Activated CD4-positive, alpha-beta T cell treated with anti-CD3 and anti-CD28 coated beads, Interleukin-2, amount 10 ng/mL, durations not matched to agents 24 days and 14 days (primary cell): ENCODE measurements at regions not wholly inside any gene's neighbourhood (a gene's known extent, or its start where the extent isn't known, plus 50 kb on each side); places are given as distances from the start of the nearest gene placed in this dataset.

Source experiments
- DNase-seq: peaks from one replicate; pipeline ENCODE4 v3.0.0; 2022
- H3K27ac Mint-ChIP-seq: one replicate; pipeline ENCODE4 v1.8.0; 2022; ENCODE audit warnings: mild to moderate bottlenecking, mixed read lengths
- H3K27me3 Mint-ChIP-seq: one replicate; pipeline ENCODE4 v1.8.0; 2022; ENCODE audit warnings: mixed read lengths
- H3K36me3 Mint-ChIP-seq: one replicate; pipeline ENCODE4 v1.8.0; 2022; ENCODE audit warnings: low read depth, mild to moderate bottlenecking, mixed read lengths
- H3K4me1 Mint-ChIP-seq: one replicate; pipeline ENCODE4 v1.8.0; 2021; ENCODE audit warnings: mixed read lengths
- H3K4me3 Mint-ChIP-seq: one replicate; pipeline ENCODE4 v1.8.0; 2022; ENCODE audit warnings: mild to moderate bottlenecking, moderate library complexity, mixed read lengths
- H3K9me3 Mint-ChIP-seq: one replicate; pipeline ENCODE4 v1.8.0; 2021; ENCODE audit warnings: mixed read lengths
- intact Hi-C: fragments of 100-400 bp; cut with micrococcal nuclease; formaldehyde crosslinking; loops from one replicate; pipeline ENCODE4 v1.15.1; 2023

- H3K4me1 Mint-ChIP-seq, result no peaks in the 10 kb centered on the region
- H3K4me3 Mint-ChIP-seq, result no peak overlapping the region
- DNase-seq, result no peak
- H3K36me3 Mint-ChIP-seq, result no peaks in the 10 kb centered on the region
- no peaks in the 10 kb centered on the region for H3K9me3 Mint-ChIP-seq
- H3K27ac Mint-ChIP-seq, result no peak overlapping the region
- intact Hi-C loops, result no loop called here
- no peaks in the 10 kb centered on the region for H3K27me3 Mint-ChIP-seq
These were observed 421.9 kb upstream of the SEMA3D start for GRCh38 chr7:85608804-85609203.

- Mint-ChIP-seq H3K27me3 (no peaks in the 10 kb centered on the region), H3K9me3 (no peaks in the 10 kb centered on the region), H3K4me1 (no peaks in the 10 kb centered on the region), H3K36me3 (no peaks in the 10 kb centered on the region), H3K4me3 (no peak overlapping the region), H3K27ac (no peak overlapping the region)
- no peak for DNase-seq
- intact Hi-C loops, result no loop called here
These were observed 415.3 kb upstream of the SEMA3D start for GRCh38 chr7:85602196-85602595.

- no peak overlapping the region for H3K27ac Mint-ChIP-seq
- H3K4me3 Mint-ChIP-seq, result no peak overlapping the region
- no peak for DNase-seq
- H3K27me3 Mint-ChIP-seq, result no peaks in the 10 kb centered on the region
- intact Hi-C loops, result no loop called here
- H3K36me3 Mint-ChIP-seq, result no peaks in the 10 kb centered on the region
- H3K4me1 Mint-ChIP-seq, result no peaks in the 10 kb centered on the region
- H3K9me3 Mint-ChIP-seq, result no peaks in the 10 kb centered on the region
These were observed 413.5 kb upstream of the SEMA3D start for GRCh38 chr7:85600395-85600794.

GRCh38 chr7:85596827-85597226 lies 410.0 kb upstream of the SEMA3D start:
- DNase-seq, result no peak
- H3K4me3 Mint-ChIP-seq, result no peak overlapping the region
- no peaks in the 10 kb centered on the region for H3K27me3 Mint-ChIP-seq
- intact Hi-C loops, result no loop called here
- H3K27ac Mint-ChIP-seq, result no peak overlapping the region
- no peaks in the 10 kb centered on the region for H3K4me1 Mint-ChIP-seq
- no peaks in the 10 kb centered on the region for H3K9me3 Mint-ChIP-seq
- no peaks in the 10 kb centered on the region for H3K36me3 Mint-ChIP-seq

- H3K27ac Mint-ChIP-seq, result no peak overlapping the region
- H3K9me3 Mint-ChIP-seq, result no peaks in the 10 kb centered on the region
- intact Hi-C loops, result no loop called here
- no peaks in the 10 kb centered on the region for H3K27me3 Mint-ChIP-seq
- no peaks in the 10 kb centered on the region for H3K36me3 Mint-ChIP-seq
- no peak for DNase-seq
- no peak overlapping the region for H3K4me3 Mint-ChIP-seq
- H3K4me1 Mint-ChIP-seq, result no peaks in the 10 kb centered on the region
These were observed 408.9 kb upstream of the SEMA3D start for GRCh38 chr7:85595750-85596178.

DNA sequence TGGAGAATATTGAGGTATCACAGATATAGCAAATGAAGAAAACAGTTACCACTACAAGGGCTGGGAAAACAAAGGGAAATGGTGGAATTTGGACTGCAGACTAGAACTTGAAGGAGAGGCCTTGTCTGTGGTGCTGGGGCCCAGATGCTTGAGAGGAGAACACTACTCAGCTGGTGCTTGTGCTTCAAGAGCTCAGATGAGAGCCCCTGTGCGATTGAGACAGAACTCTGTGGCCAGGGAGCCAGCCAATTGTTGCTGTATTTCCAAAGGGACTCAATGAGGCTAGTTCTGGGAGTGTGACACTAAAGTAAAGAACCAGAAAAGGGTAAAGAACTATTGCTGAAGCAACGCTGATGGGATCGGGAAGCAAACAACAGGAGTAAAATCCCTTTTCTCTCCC lies 406.5 kb upstream of the SEMA3D start:
- Mint-ChIP-seq H3K9me3 (no peaks in the 10 kb centered on the region), H3K36me3 (no peaks in the 10 kb centered on the region), H3K4me1 (no peaks in the 10 kb centered on the region), H3K4me3 (no peak overlapping the region), H3K27ac (no peak overlapping the region), H3K27me3 (no peaks in the 10 kb centered on the region)
- intact Hi-C loops, result no loop called here
- DNase-seq, result no peak

DNA sequence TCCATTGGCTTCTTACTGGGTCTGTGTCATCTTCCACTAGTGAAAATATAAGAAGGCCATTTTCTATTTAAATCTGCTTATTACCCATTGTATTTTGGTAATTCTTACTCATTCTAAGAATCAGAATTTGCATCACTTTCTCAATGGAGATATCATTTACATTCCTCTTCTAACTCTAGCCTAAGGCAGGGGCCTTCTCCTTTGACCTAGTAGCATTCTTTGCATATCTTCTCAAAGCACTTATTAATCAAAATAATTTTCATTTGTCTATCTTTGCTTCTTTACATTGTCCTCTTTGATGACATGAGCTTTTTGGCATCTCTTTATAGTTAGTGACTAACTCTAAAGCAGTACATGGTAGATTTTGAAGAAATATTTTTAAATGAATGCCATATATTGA lies 400.9 kb upstream of the SEMA3D start:
- no peaks in the 10 kb centered on the region for H3K4me1 Mint-ChIP-seq
- no peak overlapping the region for H3K27ac Mint-ChIP-seq
- no peak for DNase-seq
- no peaks in the 10 kb centered on the region for H3K27me3 Mint-ChIP-seq
- no peak overlapping the region for H3K4me3 Mint-ChIP-seq
- no peaks in the 10 kb centered on the region for H3K9me3 Mint-ChIP-seq
- H3K36me3 Mint-ChIP-seq, result no peaks in the 10 kb centered on the region
- intact Hi-C loops, result loop anchor here (2.0 kb wide), 1 partner anchor 37 kb away; no protein-coding TSS in a partner anchor

- no peaks in the 10 kb centered on the region for H3K9me3 Mint-ChIP-seq
- intact Hi-C loops, result loop anchor here (2.0 kb wide), 1 partner anchor 39 kb away; no protein-coding TSS in a partner anchor
- H3K27me3 Mint-ChIP-seq, result no peaks in the 10 kb centered on the region
- DNase-seq, result no peak
- H3K4me3 Mint-ChIP-seq, result no peak overlapping the region
- no peaks in the 10 kb centered on the region for H3K36me3 Mint-ChIP-seq
- H3K4me1 Mint-ChIP-seq, result no peaks in the 10 kb centered on the region
- no peak overlapping the region for H3K27ac Mint-ChIP-seq
These were observed 399.2 kb upstream of the SEMA3D start for GRCh38 chr7:85586091-85586490.

GRCh38 chr7:85583131-85583953 lies 396.5 kb upstream of the SEMA3D start:
- intact Hi-C loops, result no loop called here
- Mint-ChIP-seq H3K9me3 (no peaks in the 10 kb centered on the region), H3K27ac (no peak overlapping the region), H3K4me1 (no peaks in the 10 kb centered on the region), H3K36me3 (no peaks in the 10 kb centered on the region), H3K4me3 (no peak overlapping the region), H3K27me3 (no peaks in the 10 kb centered on the region)
- DNase-seq, result no peak

DNA sequence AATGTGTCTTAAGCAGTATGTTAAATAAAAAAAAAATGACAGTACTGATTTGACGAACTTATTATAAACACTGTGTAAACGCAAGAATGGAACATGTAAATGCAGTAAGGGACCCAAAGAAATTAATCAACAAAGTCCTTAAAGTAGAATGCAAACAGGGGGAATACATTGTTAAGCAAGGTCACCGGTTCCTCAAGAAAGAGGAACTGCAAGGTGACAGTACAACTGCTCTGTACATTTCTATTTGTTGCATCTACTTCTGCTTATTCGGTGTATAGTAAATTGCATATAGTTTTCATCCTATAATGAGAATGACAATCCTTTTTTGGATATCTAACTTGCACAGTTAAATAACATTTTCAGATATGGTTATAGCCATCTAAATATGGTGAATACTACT lies 387.0 kb upstream of the SEMA3D start:
- H3K36me3 Mint-ChIP-seq, result no peaks in the 10 kb centered on the region
- H3K4me3 Mint-ChIP-seq, result no peak overlapping the region
- no peak for DNase-seq
- no peaks in the 10 kb centered on the region for H3K4me1 Mint-ChIP-seq
- intact Hi-C loops, result no loop called here
- no peaks in the 10 kb centered on the region for H3K27me3 Mint-ChIP-seq
- no peak overlapping the region for H3K27ac Mint-ChIP-seq
- no peaks in the 10 kb centered on the region for H3K9me3 Mint-ChIP-seq

DNA sequence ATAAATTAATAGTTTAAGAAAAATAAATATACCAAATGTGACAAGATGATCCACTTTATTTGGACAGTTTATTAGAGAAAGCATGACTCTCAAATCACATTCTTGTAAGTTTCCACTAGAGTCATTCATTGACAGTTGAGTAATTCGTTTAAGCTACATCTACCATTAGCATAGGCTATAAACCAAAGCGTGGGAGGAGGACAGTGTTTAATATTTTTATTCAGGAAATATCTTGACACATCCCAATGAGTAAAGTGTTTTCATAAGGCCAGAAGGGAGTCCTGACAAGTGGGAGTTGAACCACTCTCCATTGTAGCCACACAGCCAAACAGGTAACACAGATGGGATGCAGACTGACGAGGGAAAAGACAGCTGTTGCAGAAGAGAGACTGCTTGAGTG lies 386.5 kb upstream of the SEMA3D start:
- Mint-ChIP-seq H3K9me3 (no peaks in the 10 kb centered on the region), H3K27me3 (no peaks in the 10 kb centered on the region), H3K36me3 (no peaks in the 10 kb centered on the region), H3K4me1 (no peaks in the 10 kb centered on the region), H3K4me3 (no peak overlapping the region), H3K27ac (no peak overlapping the region)
- intact Hi-C loops, result no loop called here
- DNase-seq, result no peak

DNA sequence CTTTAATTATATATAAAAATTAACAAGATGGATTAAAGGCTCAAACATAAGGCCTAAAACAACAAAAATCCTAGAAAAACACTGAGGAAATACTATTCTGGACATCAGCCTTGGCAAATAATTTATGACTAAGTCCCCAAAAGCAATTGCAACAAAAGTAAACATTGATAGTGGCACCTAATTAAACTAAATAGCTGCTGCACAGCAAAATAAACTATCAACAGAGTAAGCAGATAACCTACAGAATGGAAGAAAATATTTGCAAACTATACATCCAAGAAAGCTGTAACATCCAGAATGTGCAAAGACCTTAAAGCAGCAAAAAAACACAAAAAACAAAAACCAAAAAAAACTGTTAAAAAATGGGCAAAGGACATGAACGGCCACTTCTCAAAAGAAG lies 384.0 kb upstream of the SEMA3D start:
- Mint-ChIP-seq H3K9me3 (no peaks in the 10 kb centered on the region), H3K27me3 (no peaks in the 10 kb centered on the region), H3K4me3 (no peak overlapping the region), H3K36me3 (no peaks in the 10 kb centered on the region), H3K4me1 (no peaks in the 10 kb centered on the region), H3K27ac (no peak overlapping the region)
- no peak for DNase-seq
- intact Hi-C loops, result no loop called here

- Mint-ChIP-seq H3K36me3 (no peaks in the 10 kb centered on the region), H3K27me3 (no peaks in the 10 kb centered on the region), H3K4me1 (no peaks in the 10 kb centered on the region), H3K9me3 (no peaks in the 10 kb centered on the region), H3K27ac (no peak overlapping the region), H3K4me3 (no peak overlapping the region)
- intact Hi-C loops, result no loop called here
- no peak for DNase-seq
These were observed 381.1 kb upstream of the SEMA3D start for GRCh38 chr7:85567983-85568382.

- H3K27ac Mint-ChIP-seq, result no peak overlapping the region
- intact Hi-C loops, result no loop called here
- H3K27me3 Mint-ChIP-seq, result no peaks in the 10 kb centered on the region
- H3K9me3 Mint-ChIP-seq, result no peaks in the 10 kb centered on the region
- no peak overlapping the region for H3K4me3 Mint-ChIP-seq
- H3K36me3 Mint-ChIP-seq, result no peaks in the 10 kb centered on the region
- DNase-seq, result no peak
- no peaks in the 10 kb centered on the region for H3K4me1 Mint-ChIP-seq
These were observed 379.4 kb upstream of the SEMA3D start for GRCh38 chr7:85566095-85566794.
